ENCODE measurements at regions not wholly inside any gene's neighbourhood (a gene's known extent, or its start where the extent isn't known, plus 50 kb on each side); places are given as distances from the start of the nearest gene placed in this dataset.

GRCh38 chr7:142670511-142670910 lies 78.8 kb upstream of the PRSS1 start:
- Histone ChIP-seq H3K27ac (no peak overlapping the region), H3K4me1 (no peaks in the 10 kb centered on the region), H3K27me3 (no peaks in the 10 kb centered on the region), H3K9me3 (no peaks in the 10 kb centered on the region), H3K36me3 (no peaks in the 10 kb centered on the region), H3K4me3 (no peak overlapping the region)
- DNase-seq (no peak), ATAC-seq (ENCODE audit: low FRiP score in 2 of 2) (no peak)
- no peak for TF ChIP-seq CTCF (IDR thresholded peaks at IDR 0.05)
- no peak for TF ChIP-seq POLR2A (IDR thresholded peaks at IDR 0.05)
- no peak for TF ChIP-seq EP300 (IDR thresholded peaks at IDR 0.05)
- no peak for TF ChIP-seq POLR2AphosphoS5 (IDR thresholded peaks at IDR 0.05)
- 19 to 42% methylated on average over 1 of the region's 1 CpG for WGBS, 2 donors

DNA sequence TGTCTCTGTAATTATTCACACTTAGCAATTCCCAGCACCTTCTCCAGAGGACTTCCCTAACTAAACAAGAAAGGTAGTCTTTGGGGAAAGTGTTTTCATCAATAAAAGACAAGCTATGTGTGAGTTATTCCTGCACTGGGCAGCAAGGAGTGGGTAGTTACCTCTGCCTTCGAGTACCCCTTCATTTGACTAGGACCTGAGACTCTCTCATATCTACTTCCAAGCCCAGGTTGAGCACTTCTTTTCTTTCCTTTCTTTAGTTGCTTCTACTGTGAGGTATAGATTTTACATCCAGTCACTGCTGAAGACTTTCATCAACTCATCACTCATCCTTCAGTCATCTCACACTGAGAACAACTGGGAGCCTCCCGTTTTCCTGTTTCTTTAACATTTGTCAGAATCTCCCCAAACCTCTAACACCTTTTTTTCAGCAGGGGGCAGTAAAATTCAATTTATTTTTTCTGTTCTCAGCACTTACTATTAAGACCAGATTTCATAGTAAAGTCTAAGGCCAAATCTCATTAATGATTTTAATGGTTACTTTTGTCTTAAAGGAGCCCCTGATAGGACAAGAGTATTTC lies 80.1 kb upstream of the PRSS1 start:
- ATAC-seq (ENCODE audit: low FRiP score in 2 of 2), result no peak
- H3K4me3 ChIP-seq, result no peak overlapping the region
- no peaks in the 10 kb centered on the region for H3K36me3 ChIP-seq
- no peak for DNase-seq
- H3K9me3 ChIP-seq, result no peaks in the 10 kb centered on the region
- TF ChIP-seq EP300 (IDR thresholded peaks at IDR 0.05) (no peak), POLR2AphosphoS5 (IDR thresholded peaks at IDR 0.05) (no peak), POLR2A (IDR thresholded peaks at IDR 0.05) (no peak)
- no peaks in the 10 kb centered on the region for H3K27me3 ChIP-seq
- no peaks in the 10 kb centered on the region for H3K4me1 ChIP-seq
- no peak overlapping the region for H3K27ac ChIP-seq
- WGBS, 2 donors, result 23 to 33% methylated on average over 2 of the region's 2 CpGs

DNA sequence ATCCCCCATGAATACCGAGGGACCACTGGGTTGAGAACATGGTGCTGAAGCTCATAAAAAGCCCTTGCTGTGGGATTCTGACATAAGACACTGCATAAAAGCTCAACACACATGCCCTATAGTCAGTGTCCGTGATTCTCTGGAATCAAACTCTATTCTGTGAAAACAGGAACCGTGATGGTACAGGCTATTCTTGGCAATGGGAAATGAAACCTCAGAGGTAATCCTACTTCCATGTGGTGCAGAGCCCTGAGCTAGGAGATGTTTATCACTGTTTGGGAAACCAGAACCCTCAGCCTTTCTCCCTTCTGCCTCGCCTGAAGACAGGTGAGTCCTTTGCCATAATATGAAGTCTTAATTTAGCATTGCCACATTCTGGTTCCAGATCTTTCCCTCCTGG lies 80.8 kb upstream of the PRSS1 start:
- no peak for DNase-seq
- no peaks in the 10 kb centered on the region for H3K4me1 ChIP-seq
- H3K36me3 ChIP-seq, result no peaks in the 10 kb centered on the region
- no peak overlapping the region for H3K27ac ChIP-seq
- no peaks in the 10 kb centered on the region for H3K27me3 ChIP-seq
- 38 to 50% methylated on average over 4 of the region's 4 CpGs for WGBS, 2 donors
- TF ChIP-seq CTCF (IDR thresholded peaks at IDR 0.05) (no peak), EP300 (IDR thresholded peaks at IDR 0.05) (no peak), POLR2A (IDR thresholded peaks at IDR 0.05) (no peak), POLR2AphosphoS5 (IDR thresholded peaks at IDR 0.05) (no peak)
- H3K9me3 ChIP-seq, result no peaks in the 10 kb centered on the region
- H3K4me3 ChIP-seq, result no peak overlapping the region
- ATAC-seq (ENCODE audit: low FRiP score in 2 of 2), result peak in 1 of 2 donors; percentile 41

GRCh38 chr7:142657376-142657775 lies 91.9 kb upstream of the PRSS1 start:
- no peak for DNase-seq
- H3K4me1 ChIP-seq, result no peaks in the 10 kb centered on the region
- H3K4me3 ChIP-seq, result no peak overlapping the region
- H3K27me3 ChIP-seq, result no peaks in the 10 kb centered on the region
- ATAC-seq (ENCODE audit: low FRiP score in 2 of 2), result no peak
- no peak overlapping the region for H3K27ac ChIP-seq
- H3K36me3 ChIP-seq, result no peaks in the 10 kb centered on the region
- TF ChIP-seq POLR2AphosphoS5 (IDR thresholded peaks at IDR 0.05) (no peak), EP300 (IDR thresholded peaks at IDR 0.05) (no peak), CTCF (IDR thresholded peaks at IDR 0.05) (no peak), POLR2A (IDR thresholded peaks at IDR 0.05) (no peak)
- H3K9me3 ChIP-seq, result no peaks in the 10 kb centered on the region
- 29 to 35% methylated on average over 1 of the region's 1 CpG for WGBS, 2 donors

DNA sequence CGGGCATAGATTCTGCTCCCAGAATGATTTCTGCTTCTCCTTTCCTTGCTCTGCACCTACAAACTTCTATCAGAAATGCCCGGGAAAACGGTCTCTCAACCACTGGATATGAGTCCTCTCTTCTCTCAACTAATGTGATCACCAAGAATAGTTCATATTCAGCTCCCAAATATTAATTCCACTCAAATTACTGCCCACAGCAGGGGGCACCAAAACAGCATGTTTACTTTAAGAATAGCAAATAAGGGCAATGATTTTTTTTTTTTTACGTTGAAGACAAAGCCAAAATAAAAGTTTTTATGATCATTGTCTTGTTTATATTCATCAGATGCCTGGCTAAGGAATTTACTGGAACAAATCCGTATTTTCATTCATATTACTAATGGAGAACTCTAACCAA lies 94.9 kb upstream of the PRSS1 start:
- H3K27ac ChIP-seq, result no peak overlapping the region
- no peaks in the 10 kb centered on the region for H3K9me3 ChIP-seq
- ATAC-seq (ENCODE audit: low FRiP score in 2 of 2) (no peak), DNase-seq (no peak)
- H3K36me3 ChIP-seq, result no peaks in the 10 kb centered on the region
- no peak overlapping the region for H3K4me3 ChIP-seq
- no peaks in the 10 kb centered on the region for H3K27me3 ChIP-seq
- no peak for TF ChIP-seq POLR2AphosphoS5 (IDR thresholded peaks at IDR 0.05)
- no peak for TF ChIP-seq POLR2A (IDR thresholded peaks at IDR 0.05)
- WGBS, 2 donors, result 79 to 86% methylated on average over 5 of the region's 5 CpGs
- no peaks in the 10 kb centered on the region for H3K4me1 ChIP-seq

DNA sequence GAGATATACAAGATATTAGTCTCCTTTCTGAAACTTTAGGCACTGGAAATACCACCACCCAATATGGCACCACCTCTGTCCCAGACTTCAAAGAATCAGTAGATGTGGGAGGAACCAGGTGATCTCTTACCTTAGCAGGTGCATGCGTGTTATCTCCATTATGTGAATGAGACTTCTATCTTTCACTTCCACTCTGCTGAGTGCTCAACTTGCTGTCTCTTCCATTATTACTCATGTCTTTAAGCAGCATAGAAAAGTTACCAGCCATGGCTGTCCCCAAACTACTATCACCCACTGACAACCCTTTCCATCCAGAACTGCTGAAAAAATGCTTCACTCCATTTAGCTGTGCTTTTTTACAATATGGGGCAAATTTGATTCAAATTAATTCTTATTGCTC lies 101.5 kb upstream of the PRSS1 start:
- Histone ChIP-seq H3K4me3 (no peak overlapping the region), H3K27me3 (no peaks in the 10 kb centered on the region), H3K27ac (no peak overlapping the region), H3K4me1 (peaks cover 0 to 3% (median 0%) of the 10 kb centered on the region in 4 donors), H3K9me3 (no peaks in the 10 kb centered on the region), H3K36me3 (no peaks in the 10 kb centered on the region)
- ATAC-seq (ENCODE audit: low FRiP score in 2 of 2), result no peak
- TF ChIP-seq POLR2AphosphoS5 (IDR thresholded peaks at IDR 0.05), result no peak
- no peak for TF ChIP-seq EP300 (IDR thresholded peaks at IDR 0.05)
- TF ChIP-seq POLR2A (IDR thresholded peaks at IDR 0.05), result no peak
- TF ChIP-seq CTCF (IDR thresholded peaks at IDR 0.05), result no peak
- DNase-seq, result no peak
- WGBS, 2 donors, result 89 to 92% methylated on average over 1 of the region's 1 CpG

Measured in upper lobe of left lung (tissue), 6 donors.